GM21825 (cell line): ENCODE measurements at regions not wholly inside any gene's neighbourhood (a gene's known extent, or its start where the extent isn't known, plus 50 kb on each side); places are given as distances from the start of the nearest gene placed in this dataset.
"Not testable (repeated sequence)": the region's sequence is repeated elsewhere in the genome, so short reads cannot be mapped to it uniquely, and the experiment has no call there.

Experiments
- ATAC-seq: cut with Tn5 transposase; IDR thresholded peaks from one replicate; pipeline ENCODE4 v1.9.1; 2021; ENCODE audit warnings: mild to moderate bottlenecking, moderate library complexity; ENCODE audit not compliant: unreplicated experiment

DNA sequence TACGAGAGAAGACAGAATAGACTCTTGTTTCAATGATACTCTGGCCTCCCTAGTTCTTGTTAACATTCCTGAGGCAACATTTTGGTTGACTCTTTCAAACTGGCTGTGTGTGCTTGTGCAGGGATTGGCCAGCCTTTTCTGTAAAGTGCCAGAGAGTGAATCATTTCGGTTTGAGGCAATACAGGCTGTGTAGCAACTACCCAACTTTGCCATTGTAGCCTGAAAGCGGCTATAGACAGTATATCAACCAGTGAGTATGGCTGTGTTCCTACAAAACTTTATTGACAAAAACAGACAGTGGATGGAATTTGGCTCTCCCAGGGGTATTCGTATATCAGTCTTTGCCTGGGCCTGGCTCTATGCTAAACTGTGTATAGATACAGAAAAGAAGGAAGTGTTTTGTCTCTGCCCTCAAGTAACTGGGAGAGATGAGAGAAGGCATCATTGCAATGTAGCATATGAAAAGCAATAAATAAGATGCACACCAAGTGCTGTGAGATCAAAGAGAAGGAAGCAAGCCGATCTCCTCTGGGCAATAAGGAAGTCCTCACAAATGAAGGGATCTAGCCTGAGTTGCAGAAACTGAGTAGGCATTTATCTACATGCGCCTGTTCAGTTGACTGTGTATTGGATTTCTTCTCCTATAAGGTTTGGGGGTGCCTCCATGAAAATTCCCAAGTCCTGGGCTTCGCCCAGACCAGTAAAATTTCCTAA, 568.0 kb upstream of the KLF4 start:
- no peak for ATAC-seq

DNA sequence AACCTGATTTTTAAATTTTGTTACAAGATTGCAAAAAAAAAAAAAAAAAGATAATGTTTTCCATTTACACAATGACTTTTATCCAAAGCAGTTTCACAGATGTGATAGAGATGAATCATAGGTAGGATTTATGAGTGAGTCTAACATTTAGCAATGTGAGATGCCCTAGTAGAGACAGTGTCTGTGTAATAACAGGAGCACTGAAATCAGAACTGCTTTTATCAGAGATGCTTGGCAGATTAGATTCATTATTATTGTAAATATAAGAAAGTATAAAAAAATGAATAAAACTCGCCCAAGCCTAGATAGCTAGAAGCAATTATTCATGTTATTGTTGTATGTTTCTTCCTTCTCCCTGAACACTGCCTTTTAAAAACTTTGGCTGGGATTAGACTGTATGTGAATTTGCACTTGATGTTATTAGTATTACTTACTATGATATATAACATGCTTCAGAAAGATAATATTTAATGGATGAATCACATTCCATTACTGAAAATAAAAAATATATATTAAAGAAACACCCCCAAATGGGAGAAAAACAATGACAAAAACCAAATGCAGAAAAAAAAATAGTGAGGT, 567.3 kb upstream of the KLF4 start:
- no peak for ATAC-seq

DNA sequence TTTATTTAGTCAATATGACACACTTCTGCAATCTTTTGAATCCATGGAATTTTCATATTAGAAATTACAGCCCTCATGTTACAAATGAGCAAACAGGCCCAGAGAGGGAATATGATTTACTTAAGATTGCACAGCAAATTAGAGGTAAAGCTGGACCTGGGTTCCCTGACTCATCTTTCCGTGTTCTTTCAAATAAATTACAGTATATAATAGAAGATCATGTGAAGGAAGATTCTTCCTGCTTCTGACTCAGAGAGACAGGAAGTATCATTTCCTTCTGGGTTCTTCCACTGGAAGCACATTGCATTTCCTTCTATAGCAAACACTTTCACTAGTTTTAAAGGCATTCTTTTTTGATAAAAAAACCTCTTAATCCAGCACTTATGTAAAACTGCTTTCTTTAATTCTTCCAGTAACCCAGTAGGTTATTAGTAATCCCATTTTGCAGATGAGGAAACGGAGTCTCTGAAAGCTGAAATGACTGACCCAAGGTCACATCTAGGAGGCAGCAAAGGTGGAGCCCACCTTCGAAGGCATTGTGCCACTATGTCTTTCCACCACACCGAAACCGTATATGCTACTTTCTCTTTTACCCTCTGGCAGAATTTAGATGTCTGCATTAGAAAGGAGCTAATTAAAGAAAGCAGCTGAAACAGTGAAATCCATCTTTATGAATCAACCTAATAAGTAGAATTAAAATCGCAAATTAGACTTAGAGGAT, 566.7 kb upstream of the KLF4 start:
- no peak for ATAC-seq

- no peak for ATAC-seq
Observed at GRCh38 chr9:108054131-108054630, 564.6 kb upstream of the KLF4 start.

- no peak for ATAC-seq
Observed at GRCh38 chr9:108053555-108054061, 564.0 kb upstream of the KLF4 start.

DNA sequence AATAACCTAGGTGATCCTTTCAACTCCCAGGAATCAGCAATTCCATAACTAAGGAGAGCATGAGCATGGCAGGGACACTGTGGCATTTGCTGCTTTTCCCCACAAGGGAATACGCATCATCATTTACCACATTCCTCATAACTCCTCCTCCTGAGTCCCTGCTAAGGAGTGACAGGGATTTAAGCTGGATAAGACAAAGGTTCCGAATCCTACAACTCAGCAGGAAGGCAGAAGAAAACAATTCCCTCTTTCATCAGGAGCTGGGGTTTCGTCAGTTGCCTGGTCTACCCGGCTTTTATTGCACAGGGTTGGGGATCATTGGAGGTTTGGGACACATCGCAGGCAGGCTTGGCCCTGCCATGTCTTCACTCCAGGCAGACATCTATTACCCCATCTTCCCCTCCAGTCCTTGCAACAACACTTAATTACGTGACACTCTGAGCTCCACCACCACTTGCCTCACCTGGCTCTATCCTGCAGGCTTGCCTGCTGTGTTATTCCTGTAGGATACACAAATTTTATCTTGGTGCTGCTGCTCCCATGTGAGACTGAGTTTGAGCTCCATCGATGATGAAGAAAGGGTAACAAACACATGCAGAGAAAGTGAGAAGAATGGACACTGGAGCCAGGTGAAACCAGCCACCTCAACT, 563.0 kb upstream of the KLF4 start:
- no peak for ATAC-seq

DNA sequence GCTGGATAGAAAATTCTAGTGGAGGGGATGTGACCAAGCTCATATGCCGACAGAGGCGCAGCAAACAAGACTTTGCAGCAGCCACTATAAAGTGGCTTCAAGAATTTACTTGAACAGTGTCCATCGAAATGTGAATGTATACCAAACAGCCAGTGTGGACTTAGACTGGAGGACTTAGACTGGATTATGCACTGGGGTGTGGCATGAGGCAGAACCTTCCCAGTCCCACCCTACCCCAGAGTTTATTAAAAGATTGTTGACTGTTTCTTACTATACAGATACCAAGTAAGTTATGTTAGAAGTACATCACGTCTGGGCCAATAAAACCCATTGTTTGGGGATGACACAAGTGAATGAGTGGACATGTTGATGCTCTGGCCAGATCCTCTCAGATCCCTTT, 561.3 kb upstream of the KLF4 start:
- ATAC-seq: no peak

DNA sequence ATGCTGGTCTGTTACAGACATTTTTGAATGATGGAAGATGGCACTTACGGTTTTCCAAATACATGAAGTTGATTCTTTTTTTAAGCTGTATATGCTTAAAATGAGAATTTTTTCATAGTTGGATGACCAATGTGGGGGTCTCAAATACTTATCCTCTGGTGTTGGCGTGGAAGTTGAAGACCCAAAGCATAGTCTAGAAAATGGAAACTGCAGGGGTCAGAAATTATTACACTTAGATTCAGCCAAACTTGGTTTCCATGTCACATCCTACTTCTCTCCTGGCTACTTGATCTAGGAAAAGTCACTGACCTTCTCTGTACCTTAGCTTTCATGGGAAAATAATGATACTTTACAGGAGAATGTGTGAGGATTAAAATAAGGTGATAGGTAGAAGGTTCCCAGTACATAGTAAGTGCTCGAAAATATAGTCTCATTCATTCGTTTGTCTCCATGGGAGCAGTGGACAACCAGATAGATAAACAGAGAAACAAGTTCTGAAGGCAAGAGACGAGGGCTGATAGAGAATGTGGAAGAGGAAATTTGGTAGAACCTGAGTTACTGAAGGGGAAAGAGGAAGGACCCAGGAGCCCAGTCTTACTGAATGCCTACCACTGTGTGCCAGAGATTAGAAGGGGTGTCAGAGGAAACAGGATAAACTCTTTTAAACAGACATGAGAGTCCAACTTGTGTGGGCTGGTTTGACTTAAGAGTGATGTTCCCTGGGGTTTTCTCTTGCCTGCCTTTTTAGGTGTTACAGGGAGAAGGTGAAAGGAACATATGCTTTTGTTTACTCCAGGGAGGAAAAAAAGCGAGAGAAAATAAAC, 560.3 kb upstream of the KLF4 start:
- no peak for ATAC-seq

GRCh38 chr9:108049026-108049607, 559.5 kb upstream of the KLF4 start:
- no peak for ATAC-seq

DNA sequence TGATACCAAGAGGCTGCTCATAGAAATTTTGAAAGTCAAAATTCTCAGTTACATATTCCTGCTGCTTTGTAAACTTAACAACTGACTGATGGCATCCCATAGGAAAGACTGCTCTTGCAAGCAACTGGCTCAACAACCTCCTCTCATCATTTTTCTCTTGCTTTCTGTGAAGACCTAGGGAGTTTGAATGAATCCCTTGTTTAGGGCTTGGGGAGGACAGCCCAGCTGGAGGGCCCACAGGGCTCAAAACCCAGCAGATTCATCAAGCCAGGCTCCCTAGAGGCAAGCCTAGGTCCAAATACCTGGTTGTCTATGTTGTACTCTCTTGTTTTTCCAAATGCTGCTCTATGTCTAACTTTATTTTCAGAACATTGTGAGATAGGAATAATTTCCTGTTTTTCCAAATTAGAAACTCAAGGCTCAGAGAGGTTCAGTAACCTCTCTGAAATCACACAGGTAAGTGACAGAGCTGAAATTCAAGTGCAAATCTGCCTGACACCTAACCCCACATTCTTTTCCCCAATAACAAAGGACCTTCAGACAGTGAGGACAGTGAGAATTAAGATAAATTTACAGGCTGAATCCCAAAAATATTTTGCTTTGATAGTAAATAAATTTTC, 558.9 kb upstream of the KLF4 start:
- no peak for ATAC-seq

DNA sequence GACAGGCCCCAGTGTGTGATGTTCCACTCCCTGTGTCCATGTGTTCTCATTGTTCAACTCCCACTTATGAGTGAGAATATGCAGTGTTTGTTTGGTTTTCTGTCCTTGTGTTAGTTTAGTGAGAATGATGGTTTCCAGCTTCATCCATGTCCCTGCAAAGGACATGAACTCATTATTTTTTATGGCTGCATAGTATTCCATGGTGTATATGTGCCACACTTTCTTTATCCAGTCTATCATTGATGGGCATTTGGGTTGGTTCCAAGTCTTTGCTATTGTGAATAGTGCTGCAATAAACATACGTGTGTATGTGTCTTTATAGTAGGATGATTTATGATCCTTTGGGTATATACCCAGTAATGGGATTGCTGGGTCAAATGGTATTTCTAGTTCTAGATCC, 558.2 kb upstream of the KLF4 start:
- not testable (repeated sequence) for ATAC-seq

DNA sequence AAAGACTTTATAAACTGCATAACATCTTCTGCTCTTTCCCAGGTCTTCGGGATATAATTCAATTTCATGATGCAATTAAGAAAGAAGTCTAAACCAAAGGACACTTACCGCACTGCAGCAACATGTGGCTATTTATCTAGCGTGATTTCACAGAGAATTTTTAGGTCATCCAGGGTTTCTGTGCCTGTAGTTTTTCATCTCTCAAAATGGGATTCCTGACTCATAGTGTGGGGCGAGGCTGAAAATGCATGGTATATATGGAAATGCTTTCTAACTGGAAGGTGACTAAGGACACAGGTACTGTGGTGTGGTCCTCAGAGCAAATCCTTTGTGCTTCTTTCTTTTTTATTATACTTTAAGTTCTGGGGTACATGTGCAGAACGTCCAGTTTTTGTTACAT, 557.7 kb upstream of the KLF4 start:
- ATAC-seq: no peak

GRCh38 chr9:108045851-108046250, 556.3 kb upstream of the KLF4 start:
- ATAC-seq: no peak

- no peak for ATAC-seq
Observed at GRCh38 chr9:108043585-108043984, 554.0 kb upstream of the KLF4 start.

DNA sequence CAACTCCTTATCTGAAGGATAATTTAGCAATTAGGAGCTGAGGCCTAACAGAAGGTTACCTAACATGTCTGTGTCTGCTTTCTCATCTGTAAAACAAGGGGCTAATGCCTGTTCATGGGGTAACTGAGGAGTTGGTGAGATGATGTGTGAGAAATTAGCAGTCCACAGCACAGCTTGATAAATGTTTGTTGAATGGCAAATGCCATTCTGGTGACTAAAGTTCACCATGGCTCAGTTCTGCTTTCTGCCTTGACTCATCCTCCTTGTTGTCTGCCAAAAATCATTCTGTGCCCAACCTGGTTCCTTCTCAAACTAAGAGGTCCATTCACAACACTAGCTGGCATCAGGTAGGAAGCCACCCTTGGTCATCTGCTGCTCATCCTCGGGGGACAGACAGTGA, 552.0 kb upstream of the KLF4 start:
- no peak for ATAC-seq

- no peak for ATAC-seq
Observed at GRCh38 chr9:108040783-108041182, 551.2 kb upstream of the KLF4 start.

GRCh38 chr9:108039493-108039892, 549.9 kb upstream of the KLF4 start:
- ATAC-seq: no peak

GRCh38 chr9:108039012-108039411, 549.4 kb upstream of the KLF4 start:
- no peak for ATAC-seq

GRCh38 chr9:108035487-108035886, 545.9 kb upstream of the KLF4 start:
- ATAC-seq: no peak
